ENCODE measurements at regions not wholly inside any gene's neighbourhood (a gene's known extent, or its start where the extent isn't known, plus 50 kb on each side); places are given as distances from the start of the nearest gene placed in this dataset.

DNA sequence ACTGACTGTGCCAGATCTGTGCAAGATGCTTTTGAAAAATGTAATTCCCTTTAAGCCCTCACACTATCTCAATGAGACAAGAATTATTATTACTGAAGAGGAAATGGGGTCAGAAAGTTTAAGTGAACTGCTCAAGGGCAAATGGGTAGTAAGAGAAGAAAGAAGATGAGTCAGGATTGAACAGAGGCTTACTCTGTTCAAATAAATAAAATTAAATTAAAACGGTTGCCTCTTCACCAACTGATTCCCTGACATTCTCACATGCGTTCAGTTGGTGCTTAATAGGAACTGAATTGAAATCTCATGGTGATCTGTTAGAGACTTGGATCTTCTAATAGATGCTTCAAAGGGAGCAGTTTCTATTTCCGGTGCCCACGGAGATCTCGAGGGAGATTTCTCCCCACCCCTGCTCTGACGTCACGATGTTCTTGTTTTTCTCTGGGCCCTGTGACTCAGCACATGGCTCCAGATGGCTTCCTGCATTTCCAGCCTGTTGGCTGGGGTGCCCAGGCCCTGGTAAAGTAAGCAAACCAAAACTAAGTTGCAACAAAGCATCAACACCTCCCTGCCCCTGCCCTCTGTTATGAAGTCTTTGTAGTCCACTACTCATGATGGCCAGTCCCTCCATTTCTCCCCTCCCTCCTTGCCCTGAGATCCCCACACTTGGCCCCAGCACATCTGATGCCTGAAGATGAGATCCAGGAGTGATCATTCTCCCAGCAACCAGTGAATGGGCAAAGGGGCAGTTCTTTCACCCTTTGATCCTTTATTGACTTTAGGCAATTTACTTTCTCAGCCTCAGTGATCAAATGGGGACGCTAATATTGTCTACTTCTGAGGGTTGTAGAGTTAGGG lies 106.1 kb upstream of the CPEB4 start:
- TF ChIP-seq EZH2 (optimal IDR thresholded peaks at IDR 0.05; ENCODE audit: low read depth, low read length): no peak
- TF ChIP-seq, protein P1, sequence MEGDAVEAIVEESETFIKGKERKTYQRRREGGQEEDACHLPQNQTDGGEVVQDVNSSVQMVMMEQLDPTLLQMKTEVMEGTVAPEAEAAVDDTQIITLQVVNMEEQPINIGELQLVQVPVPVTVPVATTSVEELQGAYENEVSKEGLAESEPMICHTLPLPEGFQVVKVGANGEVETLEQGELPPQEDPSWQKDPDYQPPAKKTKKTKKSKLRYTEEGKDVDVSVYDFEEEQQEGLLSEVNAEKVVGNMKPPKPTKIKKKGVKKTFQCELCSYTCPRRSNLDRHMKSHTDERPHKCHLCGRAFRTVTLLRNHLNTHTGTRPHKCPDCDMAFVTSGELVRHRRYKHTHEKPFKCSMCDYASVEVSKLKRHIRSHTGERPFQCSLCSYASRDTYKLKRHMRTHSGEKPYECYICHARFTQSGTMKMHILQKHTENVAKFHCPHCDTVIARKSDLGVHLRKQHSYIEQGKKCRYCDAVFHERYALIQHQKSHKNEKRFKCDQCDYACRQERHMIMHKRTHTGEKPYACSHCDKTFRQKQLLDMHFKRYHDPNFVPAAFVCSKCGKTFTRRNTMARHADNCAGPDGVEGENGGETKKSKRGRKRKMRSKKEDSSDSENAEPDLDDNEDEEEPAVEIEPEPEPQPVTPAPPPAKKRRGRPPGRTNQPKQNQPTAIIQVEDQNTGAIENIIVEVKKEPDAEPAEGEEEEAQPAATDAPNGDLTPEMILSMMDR (IDR thresholded peaks at IDR 0.05; ENCODE audit: low read length): no peak
